WTC11 (cell line): ENCODE measurements at regions not wholly inside any gene's neighbourhood (a gene's known extent, or its start where the extent isn't known, plus 50 kb on each side); places are given as distances from the start of the nearest gene placed in this dataset.

Experiments
- ATAC-seq: fragments of 200-7000 bp; cut with Tn5 transposase; 2 replicates; pipeline ENCODE4 v1.10.0; 2021; ENCODE audit warnings: mild to moderate bottlenecking, moderate library complexity
- CTCF ChIA-PET: fragments of 300-600 bp; sonication (Branson Sonifier 250); formaldehyde crosslinking; loops from one replicate; lab custom pipeline; 2021; ENCODE audit warnings: antibody characterized with exemption; lab: Charles Lee
- POLR2A ChIA-PET: fragments of 350-600 bp; sonication (Branson Sonifier 250); formaldehyde crosslinking; loops from one replicate; lab custom pipeline; 2021; ENCODE audit warnings: antibody characterized with exemption; lab: Charles Lee
- DNase-seq: peaks from one replicate; pipeline ENCODE4 v3.0.0; 2021; ENCODE audit warnings: low spot score
- H3K27ac Mint-ChIP-seq: 2 replicates; pipeline ENCODE4 v1.8.0; 2021; ENCODE audit warnings: mixed read lengths
- H3K27me3 Mint-ChIP-seq: 2 replicates; pipeline ENCODE4 v1.8.0; 2021; ENCODE audit warnings: low read depth, mild to moderate bottlenecking, moderate library complexity, mixed read lengths
- H3K36me3 Mint-ChIP-seq: 2 replicates; pipeline ENCODE4 v1.8.0; 2021; ENCODE audit warnings: mixed read lengths
- H3K4me1 Mint-ChIP-seq: 2 replicates; pipeline ENCODE4 v1.8.0; 2022; ENCODE audit warnings: mixed read lengths
- H3K4me3 Mint-ChIP-seq: 2 replicates; pipeline ENCODE4 v1.8.0; 2021; ENCODE audit warnings: mild to moderate bottlenecking, moderate library complexity, mixed read lengths
- H3K9me3 Mint-ChIP-seq: 2 replicates; pipeline ENCODE4 v1.8.0; 2021; ENCODE audit warnings: mixed read lengths
- AFF4 ChIP-seq: sonication (generic); formaldehyde crosslinking; IDR thresholded peaks from 2 replicates; pipeline ENCODE4 v1.8.1; 2023; ENCODE audit warnings: mild to moderate bottlenecking, missing genetic modification reagents, borderline replicate concordance
- CREM ChIP-seq: sonication (generic); formaldehyde crosslinking; IDR thresholded peaks from 2 replicates; pipeline ENCODE4 v1.8.1; 2022; ENCODE audit warnings: mild to moderate bottlenecking, missing genetic modification reagents, moderate library complexity
- E2F1 ChIP-seq: sonication (generic); formaldehyde crosslinking; IDR thresholded peaks from 2 replicates; pipeline ENCODE4 v1.8.0; 2022; ENCODE audit warnings: mild to moderate bottlenecking, missing genetic modification reagents
- ETV6 ChIP-seq: sonication (generic); formaldehyde crosslinking; IDR thresholded peaks from 2 replicates; pipeline ENCODE4 v1.8.1; 2022; ENCODE audit warnings: mild to moderate bottlenecking, missing genetic modification reagents
- GABPB1 ChIP-seq: sonication (generic); formaldehyde crosslinking; IDR thresholded peaks from 2 replicates; pipeline ENCODE4 v1.8.1; 2023; ENCODE audit warnings: mild to moderate bottlenecking, missing genetic modification reagents
- GRHL2 ChIP-seq: fragments of 250-450 bp; sonication (Bioruptor Pico); IDR thresholded peaks from 2 replicates; pipeline ENCODE4 v1.8.0; 2022; ENCODE audit warnings: mild to moderate bottlenecking, moderate library complexity; ENCODE audit not compliant: insufficient replicate concordance, severe bottlenecking
- GTF2I ChIP-seq: fragments of 250-450 bp; sonication (Bioruptor Pico); conservative IDR thresholded peaks from 2 replicates; pipeline ENCODE4 v1.4.0; 2021; ENCODE audit warnings: mild to moderate bottlenecking
- KAT7 ChIP-seq: sonication (generic); formaldehyde crosslinking; IDR thresholded peaks from 2 replicates; pipeline ENCODE4 v1.8.1; 2023; ENCODE audit warnings: missing genetic modification reagents, mild to moderate bottlenecking, borderline replicate concordance
- NR1H2 ChIP-seq: sonication (generic); formaldehyde crosslinking; IDR thresholded peaks from 2 replicates; pipeline ENCODE4 v1.9.0; 2021; ENCODE audit warnings: mild to moderate bottlenecking, moderate library complexity, missing genetic modification reagents
- PRRX2 ChIP-seq: fragments of 250-450 bp; sonication (Bioruptor Pico); IDR thresholded peaks from 2 replicates; pipeline ENCODE4 v1.8.0; 2021; ENCODE audit warnings: mild to moderate bottlenecking
- USF1 ChIP-seq: sonication (generic); formaldehyde crosslinking; IDR thresholded peaks from 2 replicates; pipeline ENCODE4 v1.8.0; 2022; ENCODE audit warnings: mild to moderate bottlenecking, missing genetic modification reagents
- ZNF138 ChIP-seq: sonication (generic); formaldehyde crosslinking; conservative IDR thresholded peaks from 2 replicates; pipeline ENCODE4 v1.8.1; 2022; ENCODE audit warnings: mild to moderate bottlenecking, moderate library complexity, missing genetic modification reagents
- ZNF232 ChIP-seq: sonication (generic); formaldehyde crosslinking; IDR thresholded peaks from 2 replicates; pipeline ENCODE4 v1.8.0; 2022; ENCODE audit warnings: mild to moderate bottlenecking, missing genetic modification reagents
- TF ChIP-seq, protein P1 (sequence below): sonication (generic); formaldehyde crosslinking; IDR thresholded peaks from 2 replicates; pipeline ENCODE4 v1.8.1; 2022; ENCODE audit warnings: low read depth, mild to moderate bottlenecking, moderate library complexity, missing genetic modification reagents, borderline replicate concordance
- TF ChIP-seq, protein P2 (sequence below): fragments of 250-450 bp; sonication (Bioruptor Pico); IDR thresholded peaks from 2 replicates; pipeline ENCODE4 v1.9.0; 2021; ENCODE audit warnings: mild to moderate bottlenecking, borderline replicate concordance
- TF ChIP-seq, protein P3 (sequence below): fragments of 250-450 bp; sonication (Bioruptor Pico); IDR thresholded peaks from 2 replicates; pipeline ENCODE4 v1.9.0; 2021; ENCODE audit warnings: mild to moderate bottlenecking

GRCh38 chr12:90304231-90304630 lies 595.6 kb upstream of the ATP2B1 start:
- no peak for DNase-seq
- peaks cover 7% of the 10 kb centered on the region for H3K4me1 Mint-ChIP-seq
- POLR2A ChIA-PET: no interaction called here
- no peaks in the 10 kb centered on the region for H3K36me3 Mint-ChIP-seq
- CTCF ChIA-PET: no interaction called here
- TF ChIP-seq NR1H2 (CRISPR knock-in tag) (no peak), GRHL2 (CRISPR knock-in tag) (no peak), USF1 (CRISPR knock-in tag) (no peak), ZNF232 (CRISPR knock-in tag) (no peak), E2F1 (CRISPR knock-in tag) (no peak), ETV6 (CRISPR knock-in tag) (no peak), ZNF138 (CRISPR knock-in tag) (no peak), CREM (CRISPR knock-in tag) (no peak), GTF2I (CRISPR knock-in tag) (no peak), PRRX2 (no peak), AFF4 (CRISPR knock-in tag) (no peak), GABPB1 (CRISPR knock-in tag) (no peak), KAT7 (CRISPR knock-in tag) (no peak)
- TF ChIP-seq, protein P1, sequence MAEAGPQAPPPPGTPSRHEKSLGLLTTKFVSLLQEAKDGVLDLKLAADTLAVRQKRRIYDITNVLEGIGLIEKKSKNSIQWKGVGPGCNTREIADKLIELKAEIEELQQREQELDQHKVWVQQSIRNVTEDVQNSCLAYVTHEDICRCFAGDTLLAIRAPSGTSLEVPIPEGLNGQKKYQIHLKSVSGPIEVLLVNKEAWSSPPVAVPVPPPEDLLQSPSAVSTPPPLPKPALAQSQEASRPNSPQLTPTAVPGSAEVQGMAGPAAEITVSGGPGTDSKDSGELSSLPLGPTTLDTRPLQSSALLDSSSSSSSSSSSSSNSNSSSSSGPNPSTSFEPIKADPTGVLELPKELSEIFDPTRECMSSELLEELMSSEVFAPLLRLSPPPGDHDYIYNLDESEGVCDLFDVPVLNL (CRISPR knock-in tag): no peak
- TF ChIP-seq, protein P2, sequence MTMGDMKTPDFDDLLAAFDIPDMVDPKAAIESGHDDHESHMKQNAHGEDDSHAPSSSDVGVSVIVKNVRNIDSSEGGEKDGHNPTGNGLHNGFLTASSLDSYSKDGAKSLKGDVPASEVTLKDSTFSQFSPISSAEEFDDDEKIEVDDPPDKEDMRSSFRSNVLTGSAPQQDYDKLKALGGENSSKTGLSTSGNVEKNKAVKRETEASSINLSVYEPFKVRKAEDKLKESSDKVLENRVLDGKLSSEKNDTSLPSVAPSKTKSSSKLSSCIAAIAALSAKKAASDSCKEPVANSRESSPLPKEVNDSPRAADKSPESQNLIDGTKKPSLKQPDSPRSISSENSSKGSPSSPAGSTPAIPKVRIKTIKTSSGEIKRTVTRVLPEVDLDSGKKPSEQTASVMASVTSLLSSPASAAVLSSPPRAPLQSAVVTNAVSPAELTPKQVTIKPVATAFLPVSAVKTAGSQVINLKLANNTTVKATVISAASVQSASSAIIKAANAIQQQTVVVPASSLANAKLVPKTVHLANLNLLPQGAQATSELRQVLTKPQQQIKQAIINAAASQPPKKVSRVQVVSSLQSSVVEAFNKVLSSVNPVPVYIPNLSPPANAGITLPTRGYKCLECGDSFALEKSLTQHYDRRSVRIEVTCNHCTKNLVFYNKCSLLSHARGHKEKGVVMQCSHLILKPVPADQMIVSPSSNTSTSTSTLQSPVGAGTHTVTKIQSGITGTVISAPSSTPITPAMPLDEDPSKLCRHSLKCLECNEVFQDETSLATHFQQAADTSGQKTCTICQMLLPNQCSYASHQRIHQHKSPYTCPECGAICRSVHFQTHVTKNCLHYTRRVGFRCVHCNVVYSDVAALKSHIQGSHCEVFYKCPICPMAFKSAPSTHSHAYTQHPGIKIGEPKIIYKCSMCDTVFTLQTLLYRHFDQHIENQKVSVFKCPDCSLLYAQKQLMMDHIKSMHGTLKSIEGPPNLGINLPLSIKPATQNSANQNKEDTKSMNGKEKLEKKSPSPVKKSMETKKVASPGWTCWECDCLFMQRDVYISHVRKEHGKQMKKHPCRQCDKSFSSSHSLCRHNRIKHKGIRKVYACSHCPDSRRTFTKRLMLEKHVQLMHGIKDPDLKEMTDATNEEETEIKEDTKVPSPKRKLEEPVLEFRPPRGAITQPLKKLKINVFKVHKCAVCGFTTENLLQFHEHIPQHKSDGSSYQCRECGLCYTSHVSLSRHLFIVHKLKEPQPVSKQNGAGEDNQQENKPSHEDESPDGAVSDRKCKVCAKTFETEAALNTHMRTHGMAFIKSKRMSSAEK (CRISPR knock-in tag): no peak
- TF ChIP-seq, protein P3, sequence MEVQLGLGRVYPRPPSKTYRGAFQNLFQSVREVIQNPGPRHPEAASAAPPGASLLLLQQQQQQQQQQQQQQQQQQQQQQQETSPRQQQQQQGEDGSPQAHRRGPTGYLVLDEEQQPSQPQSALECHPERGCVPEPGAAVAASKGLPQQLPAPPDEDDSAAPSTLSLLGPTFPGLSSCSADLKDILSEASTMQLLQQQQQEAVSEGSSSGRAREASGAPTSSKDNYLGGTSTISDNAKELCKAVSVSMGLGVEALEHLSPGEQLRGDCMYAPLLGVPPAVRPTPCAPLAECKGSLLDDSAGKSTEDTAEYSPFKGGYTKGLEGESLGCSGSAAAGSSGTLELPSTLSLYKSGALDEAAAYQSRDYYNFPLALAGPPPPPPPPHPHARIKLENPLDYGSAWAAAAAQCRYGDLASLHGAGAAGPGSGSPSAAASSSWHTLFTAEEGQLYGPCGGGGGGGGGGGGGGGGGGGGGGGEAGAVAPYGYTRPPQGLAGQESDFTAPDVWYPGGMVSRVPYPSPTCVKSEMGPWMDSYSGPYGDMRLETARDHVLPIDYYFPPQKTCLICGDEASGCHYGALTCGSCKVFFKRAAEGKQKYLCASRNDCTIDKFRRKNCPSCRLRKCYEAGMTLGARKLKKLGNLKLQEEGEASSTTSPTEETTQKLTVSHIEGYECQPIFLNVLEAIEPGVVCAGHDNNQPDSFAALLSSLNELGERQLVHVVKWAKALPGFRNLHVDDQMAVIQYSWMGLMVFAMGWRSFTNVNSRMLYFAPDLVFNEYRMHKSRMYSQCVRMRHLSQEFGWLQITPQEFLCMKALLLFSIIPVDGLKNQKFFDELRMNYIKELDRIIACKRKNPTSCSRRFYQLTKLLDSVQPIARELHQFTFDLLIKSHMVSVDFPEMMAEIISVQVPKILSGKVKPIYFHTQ (CRISPR knock-in tag): no peak
- no peaks in the 10 kb centered on the region for H3K27me3 Mint-ChIP-seq
- H3K4me3 Mint-ChIP-seq: no peak overlapping the region
- no peaks in the 10 kb centered on the region for H3K9me3 Mint-ChIP-seq
- H3K27ac Mint-ChIP-seq: no peak overlapping the region
- ATAC-seq: no peak
